ENCODE measurements at regions not wholly inside any gene's neighbourhood (a gene's known extent, or its start where the extent isn't known, plus 50 kb on each side); places are given as distances from the start of the nearest gene placed in this dataset.

DNA sequence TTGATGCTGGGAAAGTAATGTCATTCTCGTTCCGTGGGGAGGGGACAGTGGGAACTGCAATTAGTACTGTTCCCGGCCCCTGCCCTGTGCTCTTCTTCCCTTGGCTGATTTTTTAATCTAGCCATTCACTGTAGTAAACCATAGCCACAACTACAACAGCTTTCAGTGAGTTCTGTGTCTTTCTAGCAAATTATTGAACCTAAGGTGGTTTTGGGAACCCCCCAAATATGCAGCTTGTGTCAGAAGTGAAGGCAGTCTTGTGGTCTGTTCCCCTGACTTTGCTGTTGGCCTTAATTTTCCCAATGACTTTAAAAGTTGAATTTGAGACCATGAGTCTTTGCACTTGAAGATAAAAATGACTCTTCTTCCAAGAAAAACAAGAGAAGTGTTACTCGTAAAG is 114.3 kb upstream of the ETV6 start:
- Histone ChIP-seq H3K4me3 (ENCODE audit: low read length) (no peak overlapping the region), H3K4me2 (ENCODE audit: low read length) (no peak overlapping the region), H4K20me1 (ENCODE audit: insufficient read depth) (no peaks in the 10 kb centered on the region), H3K9me2 (ENCODE audit: insufficient read depth, low read length) (no peaks in the 10 kb centered on the region), H3K79me2 (replicated peaks; ENCODE audit: insufficient read depth, low read length) (no peaks in the 10 kb centered on the region), H2AFZ (ENCODE audit: low read depth, low read length) (no peak overlapping the region), H3K36me3 (ENCODE audit: insufficient read depth, low read length) (no peaks in the 10 kb centered on the region), H3K9me3 (ENCODE audit: low read length) (no peaks in the 10 kb centered on the region), H3K9ac (ENCODE audit: low read length) (no peak overlapping the region), H3K27ac (ENCODE audit: low read length) (no peak overlapping the region), H3K27me3 (ENCODE audit: insufficient read depth, low read depth, low read length) (no peaks in the 10 kb centered on the region), H3F3A (ENCODE audit: insufficient read depth, low read length, poor library complexity, severe bottlenecking) (no peaks in the 10 kb centered on the region)
- no peak for TF ChIP-seq TAF1 (IDR thresholded peaks at IDR 0.05; ENCODE audit: low read depth)
- no peak for TF ChIP-seq SMC3 (conservative IDR thresholded peaks at IDR 0.05; ENCODE audit: poor library complexity)
- TF ChIP-seq MXI1 (conservative IDR thresholded peaks at IDR 0.05; ENCODE audit: poor library complexity, severe bottlenecking) = no peak
- TF ChIP-seq, protein P1, sequence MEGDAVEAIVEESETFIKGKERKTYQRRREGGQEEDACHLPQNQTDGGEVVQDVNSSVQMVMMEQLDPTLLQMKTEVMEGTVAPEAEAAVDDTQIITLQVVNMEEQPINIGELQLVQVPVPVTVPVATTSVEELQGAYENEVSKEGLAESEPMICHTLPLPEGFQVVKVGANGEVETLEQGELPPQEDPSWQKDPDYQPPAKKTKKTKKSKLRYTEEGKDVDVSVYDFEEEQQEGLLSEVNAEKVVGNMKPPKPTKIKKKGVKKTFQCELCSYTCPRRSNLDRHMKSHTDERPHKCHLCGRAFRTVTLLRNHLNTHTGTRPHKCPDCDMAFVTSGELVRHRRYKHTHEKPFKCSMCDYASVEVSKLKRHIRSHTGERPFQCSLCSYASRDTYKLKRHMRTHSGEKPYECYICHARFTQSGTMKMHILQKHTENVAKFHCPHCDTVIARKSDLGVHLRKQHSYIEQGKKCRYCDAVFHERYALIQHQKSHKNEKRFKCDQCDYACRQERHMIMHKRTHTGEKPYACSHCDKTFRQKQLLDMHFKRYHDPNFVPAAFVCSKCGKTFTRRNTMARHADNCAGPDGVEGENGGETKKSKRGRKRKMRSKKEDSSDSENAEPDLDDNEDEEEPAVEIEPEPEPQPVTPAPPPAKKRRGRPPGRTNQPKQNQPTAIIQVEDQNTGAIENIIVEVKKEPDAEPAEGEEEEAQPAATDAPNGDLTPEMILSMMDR (IDR thresholded peaks at IDR 0.05; ENCODE audit: poor library complexity, severe bottlenecking) = no peak
- TF ChIP-seq, protein P2, sequence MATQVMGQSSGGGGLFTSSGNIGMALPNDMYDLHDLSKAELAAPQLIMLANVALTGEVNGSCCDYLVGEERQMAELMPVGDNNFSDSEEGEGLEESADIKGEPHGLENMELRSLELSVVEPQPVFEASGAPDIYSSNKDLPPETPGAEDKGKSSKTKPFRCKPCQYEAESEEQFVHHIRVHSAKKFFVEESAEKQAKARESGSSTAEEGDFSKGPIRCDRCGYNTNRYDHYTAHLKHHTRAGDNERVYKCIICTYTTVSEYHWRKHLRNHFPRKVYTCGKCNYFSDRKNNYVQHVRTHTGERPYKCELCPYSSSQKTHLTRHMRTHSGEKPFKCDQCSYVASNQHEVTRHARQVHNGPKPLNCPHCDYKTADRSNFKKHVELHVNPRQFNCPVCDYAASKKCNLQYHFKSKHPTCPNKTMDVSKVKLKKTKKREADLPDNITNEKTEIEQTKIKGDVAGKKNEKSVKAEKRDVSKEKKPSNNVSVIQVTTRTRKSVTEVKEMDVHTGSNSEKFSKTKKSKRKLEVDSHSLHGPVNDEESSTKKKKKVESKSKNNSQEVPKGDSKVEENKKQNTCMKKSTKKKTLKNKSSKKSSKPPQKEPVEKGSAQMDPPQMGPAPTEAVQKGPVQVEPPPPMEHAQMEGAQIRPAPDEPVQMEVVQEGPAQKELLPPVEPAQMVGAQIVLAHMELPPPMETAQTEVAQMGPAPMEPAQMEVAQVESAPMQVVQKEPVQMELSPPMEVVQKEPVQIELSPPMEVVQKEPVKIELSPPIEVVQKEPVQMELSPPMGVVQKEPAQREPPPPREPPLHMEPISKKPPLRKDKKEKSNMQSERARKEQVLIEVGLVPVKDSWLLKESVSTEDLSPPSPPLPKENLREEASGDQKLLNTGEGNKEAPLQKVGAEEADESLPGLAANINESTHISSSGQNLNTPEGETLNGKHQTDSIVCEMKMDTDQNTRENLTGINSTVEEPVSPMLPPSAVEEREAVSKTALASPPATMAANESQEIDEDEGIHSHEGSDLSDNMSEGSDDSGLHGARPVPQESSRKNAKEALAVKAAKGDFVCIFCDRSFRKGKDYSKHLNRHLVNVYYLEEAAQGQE (IDR thresholded peaks at IDR 0.05; ENCODE audit: borderline replicate concordance) = no peak
- no peak for TF ChIP-seq EP300 (conservative IDR thresholded peaks at IDR 0.05; ENCODE audit: poor library complexity, severe bottlenecking)
- TF ChIP-seq EZH2 (IDR thresholded peaks at IDR 0.05; ENCODE audit: borderline replicate concordance, insufficient read depth, low read length, poor library complexity, severe bottlenecking) = no peak
- TF ChIP-seq POLR2AphosphoS5 (IDR thresholded peaks at IDR 0.05) = no peak
- TF ChIP-seq RAD21 (conservative IDR thresholded peaks at IDR 0.05) = no peak

DNA sequence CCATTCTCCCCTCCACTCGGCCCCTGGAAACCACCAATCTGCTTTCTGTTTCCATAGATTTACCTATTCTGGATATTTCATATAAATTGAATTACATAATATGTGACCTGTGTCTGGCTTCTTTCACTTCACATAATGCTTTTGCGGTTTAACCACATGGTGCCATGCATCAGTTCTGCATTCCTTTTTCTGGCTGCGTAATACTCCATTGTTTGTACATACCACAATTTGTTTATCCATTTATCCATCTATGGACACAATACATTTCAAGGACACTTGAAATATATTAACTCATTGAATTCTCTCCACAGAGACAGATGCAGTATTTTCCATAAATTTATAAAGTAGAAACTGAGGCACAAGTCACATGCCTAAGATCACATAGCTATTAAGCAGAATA is 110.3 kb upstream of the ETV6 start:
- H2AFZ ChIP-seq (ENCODE audit: low read depth, low read length) = no peak overlapping the region
- H3K4me3 ChIP-seq (ENCODE audit: low read length) = no peak overlapping the region
- H3K4me2 ChIP-seq (ENCODE audit: low read length) = no peak overlapping the region
- no peaks in the 10 kb centered on the region for H3K79me2 ChIP-seq (replicated peaks; ENCODE audit: insufficient read depth, low read length)
- H3K27ac ChIP-seq (ENCODE audit: low read length) = no peak overlapping the region
- no peaks in the 10 kb centered on the region for H3K9me3 ChIP-seq (ENCODE audit: low read length)
- no peak overlapping the region for H3K9ac ChIP-seq (ENCODE audit: low read length)
- H3K36me3 ChIP-seq (ENCODE audit: insufficient read depth, low read length) = no peaks in the 10 kb centered on the region
- H3K9me2 ChIP-seq (ENCODE audit: insufficient read depth, low read length) = no peaks in the 10 kb centered on the region
- TF ChIP-seq POLR2AphosphoS5 (IDR thresholded peaks at IDR 0.05) (no peak), EP300 (conservative IDR thresholded peaks at IDR 0.05; ENCODE audit: poor library complexity, severe bottlenecking) (no peak), SMC3 (conservative IDR thresholded peaks at IDR 0.05; ENCODE audit: poor library complexity) (no peak)
- H3F3A ChIP-seq (ENCODE audit: insufficient read depth, low read length, poor library complexity, severe bottlenecking) = no peaks in the 10 kb centered on the region
- H3K27me3 ChIP-seq (ENCODE audit: insufficient read depth, low read depth, low read length) = no peaks in the 10 kb centered on the region
- H4K20me1 ChIP-seq (ENCODE audit: insufficient read depth) = no peaks in the 10 kb centered on the region

DNA sequence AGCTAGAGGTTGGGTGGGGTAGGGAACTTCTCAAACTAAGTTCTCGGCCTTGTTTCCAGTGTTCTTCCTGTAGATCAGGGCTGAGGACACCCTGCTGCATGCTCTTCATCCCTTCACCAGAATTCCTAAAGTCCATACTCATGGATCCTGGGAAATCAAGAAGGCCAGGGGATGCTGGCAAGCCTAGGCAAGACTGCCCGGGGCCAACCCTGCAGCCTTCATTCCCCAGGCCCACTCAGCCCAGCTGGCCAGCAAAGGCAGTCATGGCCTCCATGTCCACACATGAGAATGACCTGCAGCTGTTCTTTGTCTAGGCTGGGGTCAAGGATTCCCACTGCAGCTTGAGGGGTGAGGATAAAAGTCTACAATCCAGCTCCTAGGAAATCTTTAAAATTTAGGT is 109.3 kb upstream of the ETV6 start:
- H4K20me1 ChIP-seq (ENCODE audit: insufficient read depth) = no peaks in the 10 kb centered on the region
- TF ChIP-seq RAD21 (conservative IDR thresholded peaks at IDR 0.05) (no peak), POLR2AphosphoS5 (IDR thresholded peaks at IDR 0.05) (no peak), EZH2 (IDR thresholded peaks at IDR 0.05; ENCODE audit: borderline replicate concordance, insufficient read depth, low read length, poor library complexity, severe bottlenecking) (no peak), EP300 (conservative IDR thresholded peaks at IDR 0.05; ENCODE audit: poor library complexity, severe bottlenecking) (no peak), TAF1 (IDR thresholded peaks at IDR 0.05; ENCODE audit: low read depth) (no peak), SMC3 (conservative IDR thresholded peaks at IDR 0.05; ENCODE audit: poor library complexity) (no peak), MXI1 (conservative IDR thresholded peaks at IDR 0.05; ENCODE audit: poor library complexity, severe bottlenecking) (no peak)
- TF ChIP-seq, protein P1 (IDR thresholded peaks at IDR 0.05; ENCODE audit: poor library complexity, severe bottlenecking) = no peak
- TF ChIP-seq, protein P2 (IDR thresholded peaks at IDR 0.05; ENCODE audit: borderline replicate concordance) = no peak
- H3K4me3 ChIP-seq (ENCODE audit: low read length) = no peak overlapping the region

More for the DNA sequence above, 109.3 kb upstream of the ETV6 start:
- H3K9ac ChIP-seq (ENCODE audit: low read length) = no peak overlapping the region
- H3K79me2 ChIP-seq (replicated peaks; ENCODE audit: insufficient read depth, low read length) = no peaks in the 10 kb centered on the region
- H3K4me2 ChIP-seq (ENCODE audit: low read length) = no peak overlapping the region
- H3K9me3 ChIP-seq (ENCODE audit: low read length) = no peaks in the 10 kb centered on the region
- no peaks in the 10 kb centered on the region for H3K9me2 ChIP-seq (ENCODE audit: insufficient read depth, low read length)
- no peaks in the 10 kb centered on the region for H3F3A ChIP-seq (ENCODE audit: insufficient read depth, low read length, poor library complexity, severe bottlenecking)
- no peak overlapping the region for H3K27ac ChIP-seq (ENCODE audit: low read length)
- H2AFZ ChIP-seq (ENCODE audit: low read depth, low read length) = no peak overlapping the region
- no peaks in the 10 kb centered on the region for H3K27me3 ChIP-seq (ENCODE audit: insufficient read depth, low read depth, low read length)
- no peaks in the 10 kb centered on the region for H3K36me3 ChIP-seq (ENCODE audit: insufficient read depth, low read length)
